Trophoblast cell (in vitro differentiated cells and primary cell): ENCODE measurements at regions not wholly inside any gene's neighbourhood (a gene's known extent, or its start where the extent isn't known, plus 50 kb on each side); places are given as distances from the start of the nearest gene placed in this dataset.

Experiments used
- DNase-seq, 2 donors: peaks; one replicate each; pipeline ENCODE4 v3.0.0-alpha.2; 2016
- H2AFZ ChIP-seq: 2 replicates; pipeline ENCODE4 v1.6.1; 2013; ENCODE audit warnings: low read length, moderate library complexity, mild to moderate bottlenecking; ENCODE audit not compliant: insufficient read depth, poor library complexity
- H2AK5ac ChIP-seq: 2 replicates; pipeline ENCODE4 v1.6.1; 2013; ENCODE audit warnings: mild to moderate bottlenecking, low read length
- H2BK120ac ChIP-seq: 2 replicates; pipeline ENCODE4 v1.6.1; 2013; ENCODE audit warnings: low read length, mild to moderate bottlenecking, moderate library complexity; ENCODE audit not compliant: insufficient read depth, poor library complexity
- H2BK12ac ChIP-seq: 2 replicates; pipeline ENCODE4 v1.6.1; 2013; ENCODE audit warnings: mild to moderate bottlenecking, low read length, moderate library complexity
- H2BK5ac ChIP-seq: 2 replicates; pipeline ENCODE4 v1.6.1; 2013; ENCODE audit warnings: low read length, low read depth, moderate library complexity, mild to moderate bottlenecking; ENCODE audit not compliant: poor library complexity
- H3K14ac ChIP-seq: 2 replicates; pipeline ENCODE4 v1.6.1; 2013; ENCODE audit warnings: mild to moderate bottlenecking, low read length
- H3K18ac ChIP-seq: 2 replicates; pipeline ENCODE4 v1.6.1; 2013; ENCODE audit warnings: mild to moderate bottlenecking, low read length
- H3K23ac ChIP-seq: 2 replicates; pipeline ENCODE4 v1.6.1; 2013; ENCODE audit warnings: low read length
- H3K27ac ChIP-seq: 2 replicates; pipeline ENCODE4 v1.5.1; 2013; ENCODE audit warnings: low read depth, mild to moderate bottlenecking, inconsistent platforms, low read length, moderate library complexity
- H3K27me3 ChIP-seq: 2 replicates; pipeline ENCODE4 v1.6.1; 2013; ENCODE audit warnings: inconsistent platforms, mild to moderate bottlenecking, low read length, moderate library complexity; ENCODE audit not compliant: insufficient read depth
- H3K36me3 ChIP-seq, 2 experiments: 1 replicate in 1 of 2; 2 replicates in 1 of 2; pipeline ENCODE4 v1.6.1; 2013; ENCODE audit warnings: low read length in 2 of 2, mild to moderate bottlenecking in 2 of 2, moderate library complexity in 1 of 2; ENCODE audit not compliant: insufficient read depth in 2 of 2, control insufficient read depth in 1 of 2
- H3K4ac ChIP-seq: 2 replicates; pipeline ENCODE4 v1.6.1; 2013; ENCODE audit warnings: low read depth, mild to moderate bottlenecking, low read length, moderate library complexity
- H3K4me1 ChIP-seq, 2 experiments: 1 replicate in 1 of 2; 2 replicates in 1 of 2; pipeline ENCODE4 v1.6.1; 2013; ENCODE audit warnings: low read length in 2 of 2, mild to moderate bottlenecking in 2 of 2, moderate library complexity in 1 of 2; ENCODE audit not compliant: insufficient read depth in 2 of 2, control insufficient read depth in 1 of 2
- H3K4me2 ChIP-seq: 2 replicates; pipeline ENCODE4 v1.6.1; 2013; ENCODE audit warnings: inconsistent platforms, mild to moderate bottlenecking, low read length, moderate library complexity
- H3K4me3 ChIP-seq: 2 replicates; pipeline ENCODE4 v1.5.1; 2013; ENCODE audit warnings: mild to moderate bottlenecking, low read depth, low read length, inconsistent platforms
- H3K79me1 ChIP-seq: one replicate; pipeline ENCODE4 v1.6.1; 2013; ENCODE audit warnings: low read length
- H3K79me2 ChIP-seq: 2 replicates; pipeline ENCODE4 v1.6.1; 2013; ENCODE audit warnings: low read length, mild to moderate bottlenecking; ENCODE audit not compliant: control insufficient read depth, insufficient read depth, poor library complexity
- H3K9ac ChIP-seq: 2 replicates; pipeline ENCODE4 v1.6.1; 2013; ENCODE audit warnings: mild to moderate bottlenecking, low read length
- H3K9me3 ChIP-seq: 2 replicates; pipeline ENCODE4 v1.6.1; 2013; ENCODE audit warnings: low read depth, mild to moderate bottlenecking, control low read depth, inconsistent platforms, low read length; ENCODE audit not compliant: insufficient read depth
- H4K12ac ChIP-seq: 2 replicates; pipeline ENCODE4 v1.6.1; 2013; ENCODE audit warnings: low read depth, mild to moderate bottlenecking, low read length, moderate library complexity
- H4K8ac ChIP-seq: 2 replicates; pipeline ENCODE4 v1.6.1; 2013; ENCODE audit warnings: low read depth, mild to moderate bottlenecking, low read length, moderate library complexity
- H4K91ac ChIP-seq: one replicate; pipeline ENCODE4 v1.6.1; 2013; ENCODE audit warnings: low read depth, mild to moderate bottlenecking, low read length, moderate library complexity
- WGBS: extraction: QIAGEN DNeasy Blood & Tissue Kit; methylation state at CpG from one replicate; pipeline ENCODE4 v1.1.7; 2013; ENCODE audit warnings: missing lambda C conversion rate; ENCODE audit not compliant: insufficient read length, insufficient coverage; ENCODE audit errors: extremely low coverage; 5-methylcytosine and 5-hydroxymethylcytosine counted together

GRCh38 chr3:173304182-173304800 lies 93.3 kb upstream of the NLGN1 start:
- H3K79me2 ChIP-seq, result no peaks in the 10 kb centered on the region
- H2BK120ac ChIP-seq, result no peak overlapping the region
- H3K23ac ChIP-seq, result no peak overlapping the region
- no CpG with 5 or more reads among the region's 3 CpGs for WGBS
- H3K9me3 ChIP-seq, result peaks cover 2% of the 10 kb centered on the region
- H3K4me3 ChIP-seq, result no peak overlapping the region
- H3K14ac ChIP-seq, result no peak overlapping the region
- no peak overlapping the region for H2BK5ac ChIP-seq
- H3K36me3 ChIP-seq, result no peaks in the 10 kb centered on the region
- no peak overlapping the region for H4K91ac ChIP-seq
- no peaks in the 10 kb centered on the region for H3K79me1 ChIP-seq
- no peak overlapping the region for H3K9ac ChIP-seq
- no peak overlapping the region for H3K4ac ChIP-seq
- no peak for DNase-seq
- H4K8ac ChIP-seq, result no peak overlapping the region
- no peak overlapping the region for H2AK5ac ChIP-seq
- H3K18ac ChIP-seq, result no peak overlapping the region
- H3K27me3 ChIP-seq, result no peaks in the 10 kb centered on the region
- H2AFZ ChIP-seq, result no peak overlapping the region
- no peak overlapping the region for H3K4me2 ChIP-seq
- H4K12ac ChIP-seq, result no peak overlapping the region
- H3K27ac ChIP-seq, result no peak overlapping the region
- no peak overlapping the region for H2BK12ac ChIP-seq
- H3K4me1 ChIP-seq, result no peaks in the 10 kb centered on the region

GRCh38 chr3:173301647-173302046 lies 95.9 kb upstream of the NLGN1 start:
- no peak overlapping the region for H2BK120ac ChIP-seq
- no peak overlapping the region for H3K18ac ChIP-seq
- no peak overlapping the region for H4K8ac ChIP-seq
- H3K27ac ChIP-seq, result no peak overlapping the region
- no peak overlapping the region for H3K23ac ChIP-seq
- H2BK5ac ChIP-seq, result no peak overlapping the region
- no peaks in the 10 kb centered on the region for H3K79me1 ChIP-seq
- no peaks in the 10 kb centered on the region for H3K27me3 ChIP-seq
- H3K4me2 ChIP-seq, result no peak overlapping the region
- H3K79me2 ChIP-seq, result no peaks in the 10 kb centered on the region
- H3K9me3 ChIP-seq, result peaks cover 2% of the 10 kb centered on the region
- H3K4me1 ChIP-seq, result no peaks in the 10 kb centered on the region
- H3K14ac ChIP-seq, result no peak overlapping the region
- WGBS, result no CpG with 5 or more reads among the region's 5 CpGs
- no peaks in the 10 kb centered on the region for H3K36me3 ChIP-seq
- no peak overlapping the region for H3K9ac ChIP-seq
- H4K91ac ChIP-seq, result no peak overlapping the region
- no peak overlapping the region for H2BK12ac ChIP-seq
- H3K4me3 ChIP-seq, result no peak overlapping the region
- no peak overlapping the region for H2AK5ac ChIP-seq
- DNase-seq, result no peak
- H4K12ac ChIP-seq, result no peak overlapping the region
- no peak overlapping the region for H2AFZ ChIP-seq
- H3K4ac ChIP-seq, result no peak overlapping the region

- Histone ChIP-seq H3K9me3 (no peaks in the 10 kb centered on the region), H2AFZ (no peak overlapping the region), H4K91ac (no peak overlapping the region), H3K4me3 (no peak overlapping the region), H3K27me3 (no peaks in the 10 kb centered on the region), H3K36me3 (no peaks in the 10 kb centered on the region), H4K12ac (no peak overlapping the region), H3K4ac (no peak overlapping the region), H3K23ac (no peak overlapping the region), H2BK5ac (no peak overlapping the region), H3K18ac (no peak overlapping the region), H2BK12ac (no peak overlapping the region), H3K4me1 (peaks cover 0 to 4% of the 10 kb centered on the region in 2 experiments), H2AK5ac (no peak overlapping the region), H3K79me1 (no peaks in the 10 kb centered on the region), H3K9ac (no peak overlapping the region), H2BK120ac (no peak overlapping the region), H3K14ac (no peak overlapping the region), H4K8ac (no peak overlapping the region), H3K79me2 (no peaks in the 10 kb centered on the region), H3K4me2 (no peak overlapping the region), H3K27ac (no peak overlapping the region)
- DNase-seq, result peak in 1 of 2 donors; percentile 67
- WGBS, result no CpG with 5 or more reads among the region's 1 CpG
Measured at GRCh38 chr3:173289072-173289471, 108.5 kb upstream of the NLGN1 start.

- DNase-seq, result no peak
- H3K18ac ChIP-seq, result no peak overlapping the region
- no peak overlapping the region for H2BK5ac ChIP-seq
- H2BK12ac ChIP-seq, result no peak overlapping the region
- no peak overlapping the region for H3K4ac ChIP-seq
- H3K27me3 ChIP-seq, result no peaks in the 10 kb centered on the region
- no peak overlapping the region for H2AFZ ChIP-seq
- no peak overlapping the region for H4K8ac ChIP-seq
- peaks cover 0 to 4% of the 10 kb centered on the region in 2 experiments for H3K4me1 ChIP-seq
- no peak overlapping the region for H3K14ac ChIP-seq
- no peaks in the 10 kb centered on the region for H3K36me3 ChIP-seq
- no peaks in the 10 kb centered on the region for H3K79me2 ChIP-seq
- no peak overlapping the region for H2AK5ac ChIP-seq
- H2BK120ac ChIP-seq, result no peak overlapping the region
- no peaks in the 10 kb centered on the region for H3K79me1 ChIP-seq
- no peak overlapping the region for H3K23ac ChIP-seq
- no peaks in the 10 kb centered on the region for H3K9me3 ChIP-seq
- no peak overlapping the region for H3K27ac ChIP-seq
- no peak overlapping the region for H4K91ac ChIP-seq
- no peak overlapping the region for H3K9ac ChIP-seq
- H3K4me2 ChIP-seq, result no peak overlapping the region
- no peak overlapping the region for H3K4me3 ChIP-seq
- WGBS, result no CpG with 5 or more reads among the region's 3 CpGs
- no peak overlapping the region for H4K12ac ChIP-seq
Measured at GRCh38 chr3:173287361-173287760, 110.2 kb upstream of the NLGN1 start.
